NCI-H748 (cell line): ENCODE measurements at regions not wholly inside any gene's neighbourhood (a gene's known extent, or its start where the extent isn't known, plus 50 kb on each side); places are given as distances from the start of the nearest gene placed in this dataset.

Experiments
- DNase-seq: peaks from one replicate; lab custom pipeline; 2025; ENCODE audit not compliant: unreplicated experiment; lab: John Stamatoyannopoulos, UW

GRCh38 chr5:158559066-158559465, 540.6 kb downstream of the EBF1 start:
- no peak for DNase-seq

- DNase-seq, result no peak
These were observed 545.8 kb downstream of the EBF1 start for GRCh38 chr5:158553962-158554336.

GRCh38 chr5:158553195-158553961, 546.3 kb downstream of the EBF1 start:
- no peak for DNase-seq

GRCh38 chr5:158552241-158552640, 547.5 kb downstream of the EBF1 start:
- DNase-seq, result no peak

- DNase-seq, result no peak
These were observed 550.4 kb downstream of the EBF1 start for GRCh38 chr5:158549311-158549710.

GRCh38 chr5:158546748-158547147, 553.0 kb downstream of the EBF1 start:
- no peak for DNase-seq

- no peak for DNase-seq
These were observed 553.7 kb downstream of the EBF1 start for GRCh38 chr5:158545949-158546530.

- no peak for DNase-seq
These were observed 555.1 kb downstream of the EBF1 start for GRCh38 chr5:158544388-158545339.

- no peak for DNase-seq
These were observed 556.0 kb downstream of the EBF1 start for GRCh38 chr5:158543539-158544387.

- DNase-seq, result no peak
These were observed 558.0 kb downstream of the EBF1 start for GRCh38 chr5:158541536-158542297.

- peak; percentile 12 for DNase-seq
These were observed 561.1 kb downstream of the EBF1 start for GRCh38 chr5:158538506-158539074.

- no peak for DNase-seq
These were observed 562.4 kb downstream of the EBF1 start for GRCh38 chr5:158537366-158537765.

- DNase-seq, result peak; percentile 68
These were observed 565.5 kb downstream of the EBF1 start for GRCh38 chr5:158534203-158534602.

GRCh38 chr5:158532739-158533138, 567.0 kb downstream of the EBF1 start:
- DNase-seq, result no peak

GRCh38 chr5:158531860-158532259, 567.9 kb downstream of the EBF1 start:
- DNase-seq, result no peak

- DNase-seq, result no peak
These were observed 569.6 kb downstream of the EBF1 start for GRCh38 chr5:158530115-158530514.

GRCh38 chr5:158529454-158529853, 570.3 kb downstream of the EBF1 start:
- peak; percentile 10 for DNase-seq

GRCh38 chr5:158525663-158526062, 574.1 kb downstream of the EBF1 start:
- DNase-seq, result no peak

- DNase-seq, result no peak
These were observed 575.6 kb downstream of the EBF1 start for GRCh38 chr5:158524070-158524469.

- DNase-seq, result no peak
These were observed 576.9 kb downstream of the EBF1 start for GRCh38 chr5:158522776-158523175.
